K562 (cell line): ENCODE measurements at regions not wholly inside any gene's neighbourhood (a gene's known extent, or its start where the extent isn't known, plus 50 kb on each side); places are given as distances from the start of the nearest gene placed in this dataset.

Experiments
- PCBP1 ChIP-seq: fragments of 200-400 bp; formaldehyde crosslinking; IDR thresholded peaks from 2 replicates; pipeline ENCODE4 v1.6.1; 2018; ENCODE audit warnings: mild to moderate bottlenecking, low read depth, low read length; ENCODE audit not compliant: poor library complexity, severe bottlenecking
- TGIF2 ChIP-seq: sonication (generic); formaldehyde crosslinking; IDR thresholded peaks from 2 replicates; pipeline ENCODE4 v1.8.1; 2022; ENCODE audit warnings: mild to moderate bottlenecking, missing genetic modification reagents, moderate library complexity
- TF ChIP-seq, protein P1 (sequence below), 2 experiments: fragments of 450-650 bp in 1 of 2; sonication (generic) in 1 of 2; formaldehyde crosslinking in 1 of 2; IDR thresholded peaks; 2 replicates each; pipeline versions ENCODE4 v1.7.1 to v1.9.0; 2016 to 2022; ENCODE audit warnings: inconsistent platforms in 1 of 2, mild to moderate bottlenecking in 1 of 2, missing genetic modification reagents in 1 of 2
- TF ChIP-seq, protein P2 (sequence below): fragments of 250-450 bp; sonication (Bioruptor Pico); IDR thresholded peaks from 2 replicates; pipeline ENCODE4 v1.4.0; 2020
- TF ChIP-seq, protein P3 (sequence below): fragments of 450-650 bp; formaldehyde crosslinking; conservative IDR thresholded peaks from 2 replicates; pipeline ENCODE4 v1.4.0; 2022; ENCODE audit warnings: mild to moderate bottlenecking, missing genetic modification characterization
- TF ChIP-seq, protein P4 (sequence below), 2 experiments: IDR thresholded peaks; 2 replicates each; pipeline ENCODE4 v1.6.1; 2012; ENCODE audit warnings: improper control_type of control experiment in 2 of 2, low read depth in 2 of 2, low read length in 2 of 2, borderline replicate concordance in 1 of 2

DNA sequence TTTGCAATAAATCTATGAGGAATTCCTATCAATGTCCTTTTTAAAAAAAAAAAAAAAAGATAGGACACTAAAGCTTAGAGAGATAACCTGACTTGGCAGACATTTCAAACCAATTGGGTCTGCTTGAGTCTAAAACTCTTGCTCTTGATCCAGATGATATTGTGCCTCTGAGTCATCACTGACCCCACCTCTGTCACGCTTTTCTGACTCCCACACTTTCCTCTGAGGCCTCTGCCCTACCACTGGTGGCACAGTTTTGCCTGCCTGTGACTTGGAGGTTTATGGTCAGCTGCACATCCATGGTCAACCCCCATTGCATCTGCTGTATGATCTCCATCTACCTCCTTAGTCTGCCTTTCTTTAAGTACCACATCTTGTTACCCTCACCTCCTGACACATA, 328.7 kb downstream of the SPRY2 start (continued):
- TF ChIP-seq, protein P1, sequence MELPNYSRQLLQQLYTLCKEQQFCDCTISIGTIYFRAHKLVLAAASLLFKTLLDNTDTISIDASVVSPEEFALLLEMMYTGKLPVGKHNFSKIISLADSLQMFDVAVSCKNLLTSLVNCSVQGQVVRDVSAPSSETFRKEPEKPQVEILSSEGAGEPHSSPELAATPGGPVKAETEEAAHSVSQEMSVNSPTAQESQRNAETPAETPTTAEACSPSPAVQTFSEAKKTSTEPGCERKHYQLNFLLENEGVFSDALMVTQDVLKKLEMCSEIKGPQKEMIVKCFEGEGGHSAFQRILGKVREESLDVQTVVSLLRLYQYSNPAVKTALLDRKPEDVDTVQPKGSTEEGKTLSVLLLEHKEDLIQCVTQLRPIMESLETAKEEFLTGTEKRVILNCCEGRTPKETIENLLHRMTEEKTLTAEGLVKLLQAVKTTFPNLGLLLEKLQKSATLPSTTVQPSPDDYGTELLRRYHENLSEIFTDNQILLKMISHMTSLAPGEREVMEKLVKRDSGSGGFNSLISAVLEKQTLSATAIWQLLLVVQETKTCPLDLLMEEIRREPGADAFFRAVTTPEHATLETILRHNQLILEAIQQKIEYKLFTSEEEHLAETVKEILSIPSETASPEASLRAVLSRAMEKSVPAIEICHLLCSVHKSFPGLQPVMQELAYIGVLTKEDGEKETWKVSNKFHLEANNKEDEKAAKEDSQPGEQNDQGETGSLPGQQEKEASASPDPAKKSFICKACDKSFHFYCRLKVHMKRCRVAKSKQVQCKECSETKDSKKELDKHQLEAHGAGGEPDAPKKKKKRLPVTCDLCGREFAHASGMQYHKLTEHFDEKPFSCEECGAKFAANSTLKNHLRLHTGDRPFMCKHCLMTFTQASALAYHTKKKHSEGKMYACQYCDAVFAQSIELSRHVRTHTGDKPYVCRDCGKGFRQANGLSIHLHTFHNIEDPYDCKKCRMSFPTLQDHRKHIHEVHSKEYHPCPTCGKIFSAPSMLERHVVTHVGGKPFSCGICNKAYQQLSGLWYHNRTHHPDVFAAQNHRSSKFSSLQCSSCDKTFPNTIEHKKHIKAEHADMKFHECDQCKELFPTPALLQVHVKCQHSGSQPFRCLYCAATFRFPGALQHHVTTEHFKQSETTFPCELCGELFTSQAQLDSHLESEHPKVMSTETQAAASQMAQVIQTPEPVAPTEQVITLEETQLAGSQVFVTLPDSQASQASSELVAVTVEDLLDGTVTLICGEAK (IDR thresholded peaks at IDR 0.05), result no peak
- TF ChIP-seq, protein P1 (CRISPR knock-in tag; IDR thresholded peaks at IDR 0.05), result no peak
- TF ChIP-seq, protein P2, sequence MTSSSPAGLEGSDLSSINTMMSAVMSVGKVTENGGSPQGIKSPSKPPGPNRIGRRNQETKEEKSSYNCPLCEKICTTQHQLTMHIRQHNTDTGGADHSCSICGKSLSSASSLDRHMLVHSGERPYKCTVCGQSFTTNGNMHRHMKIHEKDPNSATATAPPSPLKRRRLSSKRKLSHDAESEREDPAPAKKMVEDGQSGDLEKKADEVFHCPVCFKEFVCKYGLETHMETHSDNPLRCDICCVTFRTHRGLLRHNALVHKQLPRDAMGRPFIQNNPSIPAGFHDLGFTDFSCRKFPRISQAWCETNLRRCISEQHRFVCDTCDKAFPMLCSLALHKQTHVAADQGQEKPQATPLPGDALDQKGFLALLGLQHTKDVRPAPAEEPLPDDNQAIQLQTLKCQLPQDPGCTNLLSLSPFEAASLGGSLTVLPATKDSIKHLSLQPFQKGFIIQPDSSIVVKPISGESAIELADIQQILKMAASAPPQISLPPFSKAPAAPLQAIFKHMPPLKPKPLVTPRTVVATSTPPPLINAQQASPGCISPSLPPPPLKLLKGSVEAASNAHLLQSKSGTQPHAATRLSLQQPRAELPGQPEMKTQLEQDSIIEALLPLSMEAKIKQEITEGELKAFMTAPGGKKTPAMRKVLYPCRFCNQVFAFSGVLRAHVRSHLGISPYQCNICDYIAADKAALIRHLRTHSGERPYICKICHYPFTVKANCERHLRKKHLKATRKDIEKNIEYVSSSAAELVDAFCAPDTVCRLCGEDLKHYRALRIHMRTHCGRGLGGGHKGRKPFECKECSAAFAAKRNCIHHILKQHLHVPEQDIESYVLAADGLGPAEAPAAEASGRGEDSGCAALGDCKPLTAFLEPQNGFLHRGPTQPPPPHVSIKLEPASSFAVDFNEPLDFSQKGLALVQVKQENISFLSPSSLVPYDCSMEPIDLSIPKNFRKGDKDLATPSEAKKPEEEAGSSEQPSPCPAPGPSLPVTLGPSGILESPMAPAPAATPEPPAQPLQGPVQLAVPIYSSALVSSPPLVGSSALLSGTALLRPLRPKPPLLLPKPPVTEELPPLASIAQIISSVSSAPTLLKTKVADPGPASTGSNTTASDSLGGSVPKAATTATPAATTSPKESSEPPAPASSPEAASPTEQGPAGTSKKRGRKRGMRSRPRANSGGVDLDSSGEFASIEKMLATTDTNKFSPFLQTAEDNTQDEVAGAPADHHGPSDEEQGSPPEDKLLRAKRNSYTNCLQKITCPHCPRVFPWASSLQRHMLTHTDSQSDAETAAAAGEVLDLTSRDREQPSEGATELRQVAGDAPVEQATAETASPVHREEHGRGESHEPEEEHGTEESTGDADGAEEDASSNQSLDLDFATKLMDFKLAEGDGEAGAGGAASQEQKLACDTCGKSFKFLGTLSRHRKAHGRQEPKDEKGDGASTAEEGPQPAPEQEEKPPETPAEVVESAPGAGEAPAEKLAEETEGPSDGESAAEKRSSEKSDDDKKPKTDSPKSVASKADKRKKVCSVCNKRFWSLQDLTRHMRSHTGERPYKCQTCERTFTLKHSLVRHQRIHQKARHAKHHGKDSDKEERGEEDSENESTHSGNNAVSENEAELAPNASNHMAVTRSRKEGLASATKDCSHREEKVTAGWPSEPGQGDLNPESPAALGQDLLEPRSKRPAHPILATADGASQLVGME (CRISPR knock-in tag), result no peak
- TF ChIP-seq, protein P3, sequence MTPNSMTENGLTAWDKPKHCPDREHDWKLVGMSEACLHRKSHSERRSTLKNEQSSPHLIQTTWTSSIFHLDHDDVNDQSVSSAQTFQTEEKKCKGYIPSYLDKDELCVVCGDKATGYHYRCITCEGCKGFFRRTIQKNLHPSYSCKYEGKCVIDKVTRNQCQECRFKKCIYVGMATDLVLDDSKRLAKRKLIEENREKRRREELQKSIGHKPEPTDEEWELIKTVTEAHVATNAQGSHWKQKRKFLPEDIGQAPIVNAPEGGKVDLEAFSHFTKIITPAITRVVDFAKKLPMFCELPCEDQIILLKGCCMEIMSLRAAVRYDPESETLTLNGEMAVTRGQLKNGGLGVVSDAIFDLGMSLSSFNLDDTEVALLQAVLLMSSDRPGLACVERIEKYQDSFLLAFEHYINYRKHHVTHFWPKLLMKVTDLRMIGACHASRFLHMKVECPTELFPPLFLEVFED (CRISPR knock-in tag), result no peak
- TF ChIP-seq, protein P4, sequence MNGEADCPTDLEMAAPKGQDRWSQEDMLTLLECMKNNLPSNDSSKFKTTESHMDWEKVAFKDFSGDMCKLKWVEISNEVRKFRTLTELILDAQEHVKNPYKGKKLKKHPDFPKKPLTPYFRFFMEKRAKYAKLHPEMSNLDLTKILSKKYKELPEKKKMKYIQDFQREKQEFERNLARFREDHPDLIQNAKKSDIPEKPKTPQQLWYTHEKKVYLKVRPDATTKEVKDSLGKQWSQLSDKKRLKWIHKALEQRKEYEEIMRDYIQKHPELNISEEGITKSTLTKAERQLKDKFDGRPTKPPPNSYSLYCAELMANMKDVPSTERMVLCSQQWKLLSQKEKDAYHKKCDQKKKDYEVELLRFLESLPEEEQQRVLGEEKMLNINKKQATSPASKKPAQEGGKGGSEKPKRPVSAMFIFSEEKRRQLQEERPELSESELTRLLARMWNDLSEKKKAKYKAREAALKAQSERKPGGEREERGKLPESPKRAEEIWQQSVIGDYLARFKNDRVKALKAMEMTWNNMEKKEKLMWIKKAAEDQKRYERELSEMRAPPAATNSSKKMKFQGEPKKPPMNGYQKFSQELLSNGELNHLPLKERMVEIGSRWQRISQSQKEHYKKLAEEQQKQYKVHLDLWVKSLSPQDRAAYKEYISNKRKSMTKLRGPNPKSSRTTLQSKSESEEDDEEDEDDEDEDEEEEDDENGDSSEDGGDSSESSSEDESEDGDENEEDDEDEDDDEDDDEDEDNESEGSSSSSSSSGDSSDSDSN (IDR thresholded peaks at IDR 0.05; ENCODE audit: borderline replicate concordance in 1 of 2, low read depth in 2 of 2, low read length in 2 of 2), result no peak
- TF ChIP-seq TGIF2 (CRISPR knock-in tag), result no peak
- TF ChIP-seq PCBP1, result no peak
